ENCODE measurements at regions not wholly inside any gene's neighbourhood (a gene's known extent, or its start where the extent isn't known, plus 50 kb on each side); places are given as distances from the start of the nearest gene placed in this dataset.

DNA sequence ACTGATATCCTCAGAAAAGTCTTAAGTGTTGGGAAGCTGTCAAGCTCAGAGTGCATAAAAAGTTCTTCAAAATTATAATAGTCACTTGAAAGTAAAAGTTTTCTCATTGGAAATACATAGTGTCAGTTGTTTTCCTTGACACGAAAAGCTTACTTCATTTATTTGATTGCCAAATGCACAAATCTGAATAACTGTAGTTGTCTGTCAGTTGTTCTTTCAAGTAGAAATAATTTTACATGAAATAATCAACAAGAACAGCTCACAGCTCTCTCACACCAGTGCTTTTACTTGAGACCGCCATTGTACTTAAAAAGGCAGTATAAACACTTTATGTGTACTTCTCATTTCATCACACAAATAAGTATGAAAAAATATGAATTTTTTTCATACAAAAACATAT, 163.3 kb upstream of the NXPH2 start:
- Histone ChIP-seq H3K4me2 (no peak overlapping the region), H3K4me3 (no peak overlapping the region), H4K20me1 (no peaks in the 10 kb centered on the region), H3K27me3 (no peaks in the 10 kb centered on the region), H3K4me1 (peaks cover 10% of the 10 kb centered on the region), H3K9me3 (peaks cover 18% of the 10 kb centered on the region), H3K36me3 (no peaks in the 10 kb centered on the region), H3K9ac (no peak overlapping the region), H3K27ac (no peak overlapping the region)
- TF ChIP-seq Cebpa-rat (IDR thresholded peaks at IDR 0.05), result no peak

DNA sequence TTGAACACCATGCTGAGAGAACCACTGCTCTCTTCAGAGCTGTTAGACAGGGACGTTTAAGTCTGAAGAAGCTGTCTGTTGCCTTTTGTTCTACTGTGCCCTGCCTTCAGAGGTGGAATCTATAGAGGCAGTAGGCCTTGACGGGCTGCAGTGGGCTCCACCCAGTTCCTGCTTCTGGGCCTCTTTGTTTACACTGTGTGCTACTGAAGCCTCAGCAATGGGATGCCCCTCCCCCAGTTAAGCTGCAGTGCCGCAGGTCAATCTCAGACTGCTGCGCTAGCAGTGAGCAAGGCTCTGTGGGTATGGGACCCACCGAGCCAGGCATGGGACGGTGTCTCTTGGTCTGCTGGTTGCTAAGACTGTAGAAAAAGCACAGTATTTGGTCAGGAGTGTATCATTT, 162.3 kb upstream of the NXPH2 start:
- Histone ChIP-seq H3K36me3 (no peaks in the 10 kb centered on the region), H3K4me1 (no peaks in the 10 kb centered on the region; the same call in 1 of the 2 replicates), H3K4me3 (no peak overlapping the region), H3K9me3 (peaks cover 18% of the 10 kb centered on the region), H3K27me3 (no peaks in the 10 kb centered on the region), H3K4me2 (no peak overlapping the region), H3K27ac (no peak overlapping the region), H4K20me1 (no peaks in the 10 kb centered on the region), H3K9ac (no peak overlapping the region)
- no peak for TF ChIP-seq Cebpa-rat (IDR thresholded peaks at IDR 0.05)

DNA sequence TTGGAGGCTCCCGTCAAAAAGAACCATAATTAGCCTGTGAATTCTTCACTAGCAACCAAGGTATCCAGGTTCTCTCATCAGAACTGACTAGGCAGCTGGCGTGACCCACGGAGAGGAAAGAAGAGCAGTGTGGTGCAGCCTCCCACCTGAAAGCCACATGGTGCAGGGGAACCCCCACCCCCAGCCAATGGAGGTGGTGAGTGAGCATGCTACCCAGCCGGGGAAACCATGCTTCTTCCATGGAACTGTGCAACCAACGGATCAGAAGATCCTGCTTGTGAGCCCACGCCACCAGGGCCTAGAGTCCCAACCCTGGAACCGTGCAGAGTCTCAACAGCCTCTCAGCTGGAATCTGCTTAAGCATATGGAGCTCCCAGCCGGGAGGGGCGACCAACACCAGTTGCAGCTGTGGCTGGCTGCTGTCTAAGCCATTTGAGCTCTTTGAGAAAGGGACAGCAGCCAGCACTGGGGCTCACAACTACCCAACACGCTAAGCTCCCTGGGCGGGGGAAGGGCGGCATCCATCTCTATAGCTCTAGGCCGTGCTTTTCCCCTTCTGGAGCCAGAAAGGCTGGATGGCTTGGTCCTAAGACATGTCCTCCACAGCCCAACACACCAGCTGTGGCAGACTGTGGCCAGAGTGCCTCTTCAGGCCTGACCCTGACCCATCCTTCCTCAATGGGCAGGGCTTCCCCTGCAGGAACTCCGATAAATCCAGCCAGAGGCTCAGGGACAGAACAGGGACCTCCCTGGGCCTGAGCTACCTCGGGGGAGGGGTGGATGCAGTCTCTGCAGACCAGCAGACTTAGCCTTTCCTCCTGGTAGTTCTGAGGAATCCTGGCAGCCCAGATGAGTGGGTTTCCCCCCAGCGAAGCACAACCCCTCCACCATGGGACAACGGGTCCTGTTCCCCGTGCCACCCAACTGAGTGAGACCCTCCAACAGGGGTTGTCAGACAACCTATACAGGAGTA, 151.4 kb upstream of the NXPH2 start:
- Histone ChIP-seq H3K9ac (no peak overlapping the region), H3K4me1 (no peaks in the 10 kb centered on the region), H3K27me3 (no peaks in the 10 kb centered on the region), H4K20me1 (no peaks in the 10 kb centered on the region), H3K36me3 (no peaks in the 10 kb centered on the region), H3K4me2 (no peak overlapping the region), H3K27ac (no peak overlapping the region), H3K4me3 (no peak overlapping the region), H3K9me3 (no peaks in the 10 kb centered on the region)
- no peak for TF ChIP-seq Cebpa-rat (IDR thresholded peaks at IDR 0.05)

DNA sequence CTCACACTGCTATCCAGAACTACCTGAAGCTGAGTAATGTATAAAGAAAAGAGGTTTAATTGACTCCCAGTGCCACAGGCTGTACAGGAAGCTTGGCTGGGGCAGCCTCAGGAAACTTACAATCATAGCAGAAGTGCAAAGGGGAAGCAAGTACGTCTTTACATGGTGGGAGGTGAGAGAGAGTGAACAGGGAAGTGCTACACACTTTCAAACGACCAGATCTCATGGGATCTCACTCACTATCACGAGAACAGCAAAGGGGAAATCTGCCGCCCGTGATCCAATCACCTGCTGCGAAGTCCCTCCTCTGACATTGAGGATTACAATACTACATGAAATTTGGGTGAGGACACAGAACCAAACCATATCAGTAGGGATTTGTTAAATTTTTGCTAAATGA, 150.4 kb upstream of the NXPH2 start:
- no peak overlapping the region for H3K4me2 ChIP-seq
- no peak overlapping the region for H3K4me3 ChIP-seq
- H3K36me3 ChIP-seq, result no peaks in the 10 kb centered on the region
- H3K27ac ChIP-seq, result no peak overlapping the region
- H3K9me3 ChIP-seq, result no peaks in the 10 kb centered on the region
- no peaks in the 10 kb centered on the region for H3K27me3 ChIP-seq
- no peak for TF ChIP-seq Cebpa-rat (IDR thresholded peaks at IDR 0.05)
- H3K9ac ChIP-seq, result no peak overlapping the region
- H4K20me1 ChIP-seq, result no peaks in the 10 kb centered on the region
- no peaks in the 10 kb centered on the region for H3K4me1 ChIP-seq

DNA sequence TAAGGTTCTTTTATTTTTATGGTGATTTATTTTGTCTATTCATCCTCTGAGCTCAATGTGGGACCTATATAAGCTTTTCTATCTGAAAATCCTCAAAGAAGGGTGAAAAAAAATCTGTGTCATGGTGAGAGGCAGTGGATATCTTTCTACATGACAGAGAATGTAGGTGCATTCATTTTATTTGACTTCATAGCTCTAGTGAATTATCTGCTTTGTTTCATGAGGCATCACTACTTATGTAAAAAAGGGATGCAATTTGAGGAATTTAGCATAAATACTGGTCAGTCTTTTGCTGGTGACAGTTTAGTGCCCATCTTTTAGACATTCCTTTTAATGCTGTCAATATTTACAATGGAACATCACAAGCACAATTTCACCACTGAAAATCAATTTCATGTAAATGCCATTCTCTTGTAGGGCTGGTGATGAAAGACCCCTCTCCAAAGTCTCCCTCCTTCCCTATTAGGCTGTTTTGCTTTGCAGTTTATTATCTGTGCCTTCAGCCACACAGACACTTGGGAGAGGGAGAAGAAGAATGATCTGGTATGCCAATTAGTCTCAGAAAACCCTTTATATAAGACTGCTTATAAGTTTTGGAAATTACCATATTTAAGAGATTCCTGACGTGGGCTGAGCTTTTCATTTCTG, 148.3 kb upstream of the NXPH2 start:
- H3K27me3 ChIP-seq, result no peaks in the 10 kb centered on the region
- H3K4me3 ChIP-seq, result no peak overlapping the region
- H3K9me3 ChIP-seq, result no peaks in the 10 kb centered on the region
- no peaks in the 10 kb centered on the region for H4K20me1 ChIP-seq
- no peak overlapping the region for H3K27ac ChIP-seq
- H3K36me3 ChIP-seq, result no peaks in the 10 kb centered on the region
- no peak overlapping the region for H3K4me2 ChIP-seq
- H3K9ac ChIP-seq, result no peak overlapping the region
- no peak for TF ChIP-seq Cebpa-rat (IDR thresholded peaks at IDR 0.05)
- no peaks in the 10 kb centered on the region for H3K4me1 ChIP-seq

DNA sequence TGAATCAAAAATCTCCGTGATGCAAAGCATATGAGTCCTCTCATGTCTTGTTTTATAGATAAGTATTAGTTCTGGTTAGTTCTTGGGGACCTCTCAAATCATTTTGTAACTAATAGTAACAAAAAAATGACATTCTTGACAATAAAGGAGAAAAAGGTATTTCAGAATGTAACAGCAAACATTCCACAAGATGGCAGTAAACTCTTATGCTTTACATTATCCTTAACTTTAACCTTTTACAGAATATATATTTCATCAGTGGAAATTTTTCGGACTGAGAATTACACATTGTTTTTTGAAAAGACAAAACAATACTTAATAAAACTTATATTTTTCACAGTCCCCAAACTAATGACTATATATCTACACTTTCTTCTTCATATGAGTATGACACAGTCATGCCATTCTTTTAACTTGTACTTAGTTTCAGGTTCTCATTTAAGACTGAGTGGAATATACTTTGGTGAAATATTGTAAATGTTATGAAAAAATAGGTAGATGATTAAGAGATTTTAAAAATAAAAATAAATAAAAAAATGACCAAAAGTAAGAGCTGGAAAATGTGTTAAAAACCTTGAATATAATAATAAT, 142.9 kb upstream of the NXPH2 start:
- H3K4me2 ChIP-seq, result no peak overlapping the region
- H4K20me1 ChIP-seq, result no peaks in the 10 kb centered on the region
- no peaks in the 10 kb centered on the region for H3K9me3 ChIP-seq
- no peak overlapping the region for H3K9ac ChIP-seq
- no peak overlapping the region for H3K27ac ChIP-seq
- no peaks in the 10 kb centered on the region for H3K4me1 ChIP-seq
- no peak for TF ChIP-seq Cebpa-rat (IDR thresholded peaks at IDR 0.05)
- H3K27me3 ChIP-seq, result no peaks in the 10 kb centered on the region
- H3K36me3 ChIP-seq, result no peaks in the 10 kb centered on the region
- no peak overlapping the region for H3K4me3 ChIP-seq

DNA sequence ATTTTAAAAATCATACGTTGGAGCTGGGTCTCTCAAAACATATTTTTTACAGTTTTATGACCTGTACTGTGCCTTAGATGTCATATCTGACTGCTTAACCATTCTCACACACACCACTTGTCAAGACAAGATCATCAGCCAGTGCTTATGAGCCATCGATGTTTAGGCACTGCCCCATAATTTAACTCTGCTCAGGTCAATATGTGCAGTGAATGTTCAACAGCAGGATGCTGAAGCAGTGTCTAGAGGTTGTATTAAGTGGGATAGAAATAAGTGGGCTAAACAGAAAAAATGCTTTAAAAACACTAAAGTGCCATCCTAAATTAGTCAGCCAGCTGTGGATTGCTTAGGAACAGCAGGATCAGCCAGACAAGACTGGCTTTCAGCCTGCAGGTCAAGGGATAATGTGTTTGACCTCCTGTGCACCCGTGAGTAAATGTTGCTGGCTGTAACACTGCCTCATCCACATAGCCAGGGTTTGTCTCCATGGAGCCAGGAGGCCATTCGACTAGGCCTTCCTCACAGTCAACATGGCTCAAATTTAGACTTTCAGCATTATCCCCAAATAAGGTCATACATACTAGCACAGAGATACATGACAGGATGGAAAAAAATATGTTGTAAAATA, 139.0 kb upstream of the NXPH2 start:
- no peak for TF ChIP-seq Cebpa-rat (IDR thresholded peaks at IDR 0.05)
- Histone ChIP-seq H3K4me3 (no peak overlapping the region), H3K27ac (no peak overlapping the region), H3K9me3 (no peaks in the 10 kb centered on the region), H3K27me3 (no peaks in the 10 kb centered on the region), H3K4me1 (no peaks in the 10 kb centered on the region), H3K9ac (no peak overlapping the region), H3K4me2 (no peak overlapping the region), H3K36me3 (no peaks in the 10 kb centered on the region), H4K20me1 (no peaks in the 10 kb centered on the region)

DNA sequence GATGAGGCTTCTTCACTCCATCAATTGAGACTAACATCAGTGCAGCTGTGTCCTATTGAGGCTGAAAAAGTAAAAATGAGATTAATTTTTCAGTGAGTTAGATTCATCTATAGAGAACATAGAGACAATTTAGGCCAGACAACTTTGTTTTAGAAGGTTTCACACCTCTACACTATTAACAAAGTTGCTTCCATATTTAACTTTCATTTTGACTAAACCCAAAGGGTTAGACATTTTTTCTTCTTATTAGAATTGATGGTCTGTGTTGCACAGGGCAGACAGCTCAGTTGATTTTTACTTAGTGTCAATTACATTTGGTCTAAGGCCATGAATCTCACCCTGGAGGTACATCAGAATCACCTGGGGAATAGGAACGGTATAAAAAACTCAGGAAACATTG, 130.2 kb upstream of the NXPH2 start:
- Histone ChIP-seq H3K27me3 (no peaks in the 10 kb centered on the region), H3K9ac (no peak overlapping the region), H3K27ac (no peak overlapping the region), H3K36me3 (no peaks in the 10 kb centered on the region), H3K4me2 (no peak overlapping the region), H4K20me1 (no peaks in the 10 kb centered on the region), H3K4me3 (no peak overlapping the region), H3K4me1 (no peaks in the 10 kb centered on the region), H3K9me3 (peaks cover 10% of the 10 kb centered on the region; the same call in 1 of the 2 replicates)
- TF ChIP-seq Cebpa-rat (IDR thresholded peaks at IDR 0.05), result no peak

DNA sequence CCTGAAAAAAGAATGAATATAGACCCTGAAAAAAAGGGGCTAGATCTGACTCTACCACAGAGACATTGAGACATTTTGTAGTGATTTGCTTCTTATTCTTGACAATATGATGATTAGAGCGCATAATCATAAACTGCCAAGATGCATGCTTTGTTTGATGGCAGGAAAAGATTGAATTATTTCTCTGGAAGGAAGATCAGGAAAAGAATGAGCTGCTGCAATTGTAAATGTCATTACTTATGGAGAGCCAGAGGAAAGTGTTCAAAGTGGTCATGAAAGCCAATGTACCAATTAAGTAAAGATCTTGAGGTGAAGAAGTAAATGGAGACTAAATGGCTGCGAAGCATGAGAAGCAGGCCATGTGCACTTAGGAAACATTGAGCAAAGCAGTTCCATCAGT, 126.4 kb upstream of the NXPH2 start:
- TF ChIP-seq Cebpa-rat (IDR thresholded peaks at IDR 0.05), result no peak
- Histone ChIP-seq H3K9ac (no peak overlapping the region), H3K4me2 (no peak overlapping the region), H3K4me1 (no peaks in the 10 kb centered on the region), H3K27ac (no peak overlapping the region), H3K27me3 (no peaks in the 10 kb centered on the region), H3K36me3 (no peaks in the 10 kb centered on the region), H3K4me3 (no peak overlapping the region), H3K9me3 (peaks cover 10% of the 10 kb centered on the region; the same call in 1 of the 2 replicates), H4K20me1 (no peaks in the 10 kb centered on the region)
